Esophagus squamous epithelium (tissue), 4 donors: ENCODE measurements at regions not wholly inside any gene's neighbourhood (a gene's known extent, or its start where the extent isn't known, plus 50 kb on each side); places are given as distances from the start of the nearest gene placed in this dataset.

ENCODE experiments used
- CTCF ChIP-seq, 6 experiments: fragments of 450-650 bp in 4 of 6; fragments of 200-600 bp in 2 of 6; sonication (generic) in 2 of 6; IDR thresholded peaks; one replicate each; pipeline ENCODE4 v1.5.1; 2016 to 2019; ENCODE audit warnings: antibody characterized with exemption in 6 of 6, mild to moderate bottlenecking in 4 of 6, moderate library complexity in 4 of 6
- POLR2A ChIP-seq, 4 donors: fragments of 450-650 bp; IDR thresholded peaks; one replicate each; pipeline ENCODE4 v1.6.1; 2017; ENCODE audit warnings: antibody characterized with exemption in 4 of 4, mild to moderate bottlenecking in 4 of 4, moderate library complexity in 3 of 4

- TF ChIP-seq CTCF (IDR thresholded peaks at IDR 0.05) (no peak), POLR2A (IDR thresholded peaks at IDR 0.05) (no peak)
These were observed 154.3 kb downstream of the NR2F2 start for GRCh38 chr15:96484830-96485229.
